NCI-H146 (cell line): ENCODE measurements at regions not wholly inside any gene's neighbourhood (a gene's known extent, or its start where the extent isn't known, plus 50 kb on each side); places are given as distances from the start of the nearest gene placed in this dataset.
A peak's percentile ranks its signal among the peaks of the same experiment; 100 is the strongest.
"Not testable (repeated sequence)": the region's sequence is repeated elsewhere in the genome, so short reads cannot be mapped to it uniquely, and the experiment has no call there.

Source experiments
- DNase-seq: peaks from one replicate; lab custom pipeline; 2025; lab: John Stamatoyannopoulos, UW

GRCh38 chr10:78210976-78211375 is 177.3 kb downstream of the RPS24 start:
- DNase-seq, result no peak

GRCh38 chr10:78211561-78212051 is 177.9 kb downstream of the RPS24 start:
- peak; percentile 60 for DNase-seq

GRCh38 chr10:78212060-78212785 is 178.6 kb downstream of the RPS24 start:
- DNase-seq, result peak; percentile 19

GRCh38 chr10:78212786-78213175 is 179.1 kb downstream of the RPS24 start:
- DNase-seq, result no peak

- DNase-seq, result no peak
Measured at GRCh38 chr10:78214955-78215354, 181.3 kb downstream of the RPS24 start.

GRCh38 chr10:78215645-78216044 is 182.0 kb downstream of the RPS24 start:
- DNase-seq, result no peak

- peak; percentile 76 for DNase-seq
Measured at GRCh38 chr10:78217336-78217735, 183.7 kb downstream of the RPS24 start.

GRCh38 chr10:78218798-78219490 is 185.3 kb downstream of the RPS24 start:
- DNase-seq, result peak; percentile 99

- DNase-seq, result peak; percentile 25
Measured at GRCh38 chr10:78219568-78219967, 185.9 kb downstream of the RPS24 start.

- no peak for DNase-seq
Measured at GRCh38 chr10:78220781-78221180, 187.1 kb downstream of the RPS24 start.

GRCh38 chr10:78222096-78222790 is 188.6 kb downstream of the RPS24 start:
- peak; percentile 85 for DNase-seq

- DNase-seq, result no peak
Measured at GRCh38 chr10:78223088-78223487, 189.4 kb downstream of the RPS24 start.

- DNase-seq, result no peak
Measured at GRCh38 chr10:78224602-78225001, 190.9 kb downstream of the RPS24 start.

- DNase-seq, result peak; percentile 98
Measured at GRCh38 chr10:78225594-78225993, 191.9 kb downstream of the RPS24 start.

- no peak for DNase-seq
Measured at GRCh38 chr10:78229489-78229888, 195.8 kb downstream of the RPS24 start.

- DNase-seq, result no peak
Measured at GRCh38 chr10:78229950-78230675, 196.4 kb downstream of the RPS24 start.

GRCh38 chr10:78231327-78231726 is 197.7 kb downstream of the RPS24 start:
- DNase-seq, result no peak

- no peak for DNase-seq
Measured at GRCh38 chr10:78231939-78232338, 198.3 kb downstream of the RPS24 start.

- DNase-seq, result no peak
Measured at GRCh38 chr10:78236416-78237015, 202.9 kb downstream of the RPS24 start.

- not testable (repeated sequence) for DNase-seq
Measured at GRCh38 chr10:78237951-78238350, 204.3 kb downstream of the RPS24 start.

- no peak for DNase-seq
Measured at GRCh38 chr10:78247266-78247665, 213.6 kb downstream of the RPS24 start.

GRCh38 chr10:78247821-78248220 is 214.2 kb downstream of the RPS24 start:
- no peak for DNase-seq
